Stimulated activated naive B cell treated with anti-CD40 and anti-IgM and Interleukin-4, amounts not matched to agents 10 μg/mL and 1 μg/mL and 100 μg/mL, for 72 hours (primary cell): ENCODE measurements at regions not wholly inside any gene's neighbourhood (a gene's known extent, or its start where the extent isn't known, plus 50 kb on each side); places are given as distances from the start of the nearest gene placed in this dataset.
"Not testable (repeated sequence)": the region's sequence is repeated elsewhere in the genome, so short reads cannot be mapped to it uniquely, and the experiment has no call there.

Source experiments
- ATAC-seq, 2 donors: fragments of 150-1000 bp; cut with Tn5 transposase; replicated peaks; 2 replicates each; pipeline ENCODE4 v1.10.0; 2021; ENCODE audit warnings: moderate library complexity in 1 of 2
- DNase-seq: peaks from one replicate; pipeline ENCODE4 v3.0.0; 2021
- H3K27ac Mint-ChIP-seq: one replicate; pipeline ENCODE4 v1.8.0; 2022; ENCODE audit warnings: mild to moderate bottlenecking, mixed read lengths
- H3K27me3 Mint-ChIP-seq, 2 donors: one replicate each; pipeline ENCODE4 v1.8.0; 2022; ENCODE audit warnings: mixed read lengths in 2 of 2
- H3K36me3 Mint-ChIP-seq, 2 donors: one replicate each; pipeline ENCODE4 v1.8.0; 2022; ENCODE audit warnings: mixed read lengths in 2 of 2, mild to moderate bottlenecking in 1 of 2
- H3K4me1 Mint-ChIP-seq, 2 donors: one replicate each; pipeline ENCODE4 v1.8.0; 2022; ENCODE audit warnings: mixed read lengths in 2 of 2, mild to moderate bottlenecking in 1 of 2
- H3K4me3 Mint-ChIP-seq, 2 donors: one replicate each; pipeline ENCODE4 v1.8.0; 2022; ENCODE audit warnings: mild to moderate bottlenecking in 2 of 2, mixed read lengths in 2 of 2, moderate library complexity in 1 of 2
- H3K9me3 Mint-ChIP-seq, 2 donors: one replicate each; pipeline ENCODE4 v1.8.0; 2022; ENCODE audit warnings: mixed read lengths in 2 of 2, mild to moderate bottlenecking in 1 of 2

- H3K27me3 Mint-ChIP-seq: no peaks in the 10 kb centered on the region
- H3K27ac Mint-ChIP-seq: no peak overlapping the region
- H3K4me1 Mint-ChIP-seq: no peaks in the 10 kb centered on the region
- H3K36me3 Mint-ChIP-seq: no peaks in the 10 kb centered on the region
- ATAC-seq (no peak), DNase-seq (no peak)
- H3K4me3 Mint-ChIP-seq: no peak overlapping the region
- peaks cover 0 to 4% of the 10 kb centered on the region in 2 donors for H3K9me3 Mint-ChIP-seq
Observed at GRCh38 chr11:24411791-24412190, 85.1 kb upstream of the LUZP2 start.

- no peak for DNase-seq
- Mint-ChIP-seq H3K27ac (no peak overlapping the region), H3K4me3 (no peak overlapping the region), H3K4me1 (no peaks in the 10 kb centered on the region), H3K9me3 (peaks cover 0 to 4% of the 10 kb centered on the region in 2 donors), H3K36me3 (no peaks in the 10 kb centered on the region), H3K27me3 (no peaks in the 10 kb centered on the region)
- no peak for ATAC-seq
Observed at GRCh38 chr11:24412722-24413121, 84.1 kb upstream of the LUZP2 start.

GRCh38 chr11:24413391-24413790 lies 83.5 kb upstream of the LUZP2 start:
- Mint-ChIP-seq H3K4me1 (no peaks in the 10 kb centered on the region), H3K9me3 (peaks cover 0 to 4% of the 10 kb centered on the region in 2 donors), H3K4me3 (no peak overlapping the region), H3K27ac (no peak overlapping the region), H3K27me3 (no peaks in the 10 kb centered on the region), H3K36me3 (no peaks in the 10 kb centered on the region)
- no peak for DNase-seq
- no peak for ATAC-seq

- H3K36me3 Mint-ChIP-seq, H3K4me1 Mint-ChIP-seq, H3K27ac Mint-ChIP-seq, H3K9me3 Mint-ChIP-seq, ATAC-seq, H3K27me3 Mint-ChIP-seq, DNase-seq, H3K4me3 Mint-ChIP-seq: not testable (repeated sequence)
Observed at GRCh38 chr11:24415955-24416636, 80.8 kb upstream of the LUZP2 start.

- H3K9me3 Mint-ChIP-seq: peaks cover 0 to 1% of the 10 kb centered on the region in 2 donors
- H3K4me3 Mint-ChIP-seq: no peak overlapping the region
- no peak for ATAC-seq
- no peaks in the 10 kb centered on the region for H3K36me3 Mint-ChIP-seq
- H3K27ac Mint-ChIP-seq: no peak overlapping the region
- no peaks in the 10 kb centered on the region for H3K4me1 Mint-ChIP-seq
- no peaks in the 10 kb centered on the region for H3K27me3 Mint-ChIP-seq
- DNase-seq: no peak
Observed at GRCh38 chr11:24421766-24422165, 75.1 kb upstream of the LUZP2 start.

- Mint-ChIP-seq H3K4me1 (no peaks in the 10 kb centered on the region), H3K4me3 (no peak overlapping the region), H3K27ac (no peak overlapping the region), H3K36me3 (no peaks in the 10 kb centered on the region), H3K9me3 (peaks cover 0 to 1% of the 10 kb centered on the region in 2 donors), H3K27me3 (no peaks in the 10 kb centered on the region)
- ATAC-seq: no peak
- DNase-seq: no peak
Observed at GRCh38 chr11:24422376-24422775, 74.5 kb upstream of the LUZP2 start.

GRCh38 chr11:24437123-24437522 lies 59.7 kb upstream of the LUZP2 start:
- ATAC-seq (no peak), DNase-seq (no peak)
- Mint-ChIP-seq H3K9me3 (no peaks in the 10 kb centered on the region), H3K4me3 (no peak overlapping the region), H3K4me1 (no peaks in the 10 kb centered on the region), H3K36me3 (no peaks in the 10 kb centered on the region), H3K27me3 (no peaks in the 10 kb centered on the region), H3K27ac (no peak overlapping the region)
